ENCODE measurements at regions not wholly inside any gene's neighbourhood (a gene's known extent, or its start where the extent isn't known, plus 50 kb on each side); places are given as distances from the start of the nearest gene placed in this dataset.

- no peak for TF ChIP-seq EZH2 (IDR thresholded peaks at IDR 0.05; ENCODE audit: borderline replicate concordance, low read depth, low read length, poor library complexity, severe bottlenecking)
- TF ChIP-seq, protein P1, sequence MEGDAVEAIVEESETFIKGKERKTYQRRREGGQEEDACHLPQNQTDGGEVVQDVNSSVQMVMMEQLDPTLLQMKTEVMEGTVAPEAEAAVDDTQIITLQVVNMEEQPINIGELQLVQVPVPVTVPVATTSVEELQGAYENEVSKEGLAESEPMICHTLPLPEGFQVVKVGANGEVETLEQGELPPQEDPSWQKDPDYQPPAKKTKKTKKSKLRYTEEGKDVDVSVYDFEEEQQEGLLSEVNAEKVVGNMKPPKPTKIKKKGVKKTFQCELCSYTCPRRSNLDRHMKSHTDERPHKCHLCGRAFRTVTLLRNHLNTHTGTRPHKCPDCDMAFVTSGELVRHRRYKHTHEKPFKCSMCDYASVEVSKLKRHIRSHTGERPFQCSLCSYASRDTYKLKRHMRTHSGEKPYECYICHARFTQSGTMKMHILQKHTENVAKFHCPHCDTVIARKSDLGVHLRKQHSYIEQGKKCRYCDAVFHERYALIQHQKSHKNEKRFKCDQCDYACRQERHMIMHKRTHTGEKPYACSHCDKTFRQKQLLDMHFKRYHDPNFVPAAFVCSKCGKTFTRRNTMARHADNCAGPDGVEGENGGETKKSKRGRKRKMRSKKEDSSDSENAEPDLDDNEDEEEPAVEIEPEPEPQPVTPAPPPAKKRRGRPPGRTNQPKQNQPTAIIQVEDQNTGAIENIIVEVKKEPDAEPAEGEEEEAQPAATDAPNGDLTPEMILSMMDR (conservative IDR thresholded peaks at IDR 0.05; ENCODE audit: low read depth, low read length): no peak
- ChIA-PET CTCF (interaction anchor here (0.6 kb wide), 1 partner anchor 205 kb away, joined by 5 read pairs; no protein-coding TSS in a partner anchor), POLR2A (ENCODE audit: low non-redundant PET) (no interaction called here)
- Histone ChIP-seq H3K27ac (ENCODE audit: low read depth, low read length, poor library complexity, severe bottlenecking) (no peak overlapping the region), H3K4me3 (ENCODE audit: low read depth, low read length, poor library complexity, severe bottlenecking) (no peak overlapping the region), H3K36me3 (ENCODE audit: insufficient read depth, low read length, poor library complexity, severe bottlenecking) (no peaks in the 10 kb centered on the region), H3K9me3 (ENCODE audit: low read depth, low read length, poor library complexity, severe bottlenecking) (no peaks in the 10 kb centered on the region), H3K27me3 (replicated peaks; ENCODE audit: insufficient read depth, low read depth, low read length, poor library complexity) (no peaks in the 10 kb centered on the region), H3K4me1 (ENCODE audit: insufficient read depth, low read length, poor library complexity, severe bottlenecking) (no peaks in the 10 kb centered on the region)
- DNase-seq (ENCODE audit: low spot score): no peak
- no TSS peak for BruUV-seq (replicated peaks)
- intact Hi-C loops (cut with micrococcal nuclease; ENCODE audit: unreplicated experiment): no loop called here
Measured at GRCh38 chr3:66597308-66597863, 96.6 kb upstream of the LRIG1 start.

DNA sequence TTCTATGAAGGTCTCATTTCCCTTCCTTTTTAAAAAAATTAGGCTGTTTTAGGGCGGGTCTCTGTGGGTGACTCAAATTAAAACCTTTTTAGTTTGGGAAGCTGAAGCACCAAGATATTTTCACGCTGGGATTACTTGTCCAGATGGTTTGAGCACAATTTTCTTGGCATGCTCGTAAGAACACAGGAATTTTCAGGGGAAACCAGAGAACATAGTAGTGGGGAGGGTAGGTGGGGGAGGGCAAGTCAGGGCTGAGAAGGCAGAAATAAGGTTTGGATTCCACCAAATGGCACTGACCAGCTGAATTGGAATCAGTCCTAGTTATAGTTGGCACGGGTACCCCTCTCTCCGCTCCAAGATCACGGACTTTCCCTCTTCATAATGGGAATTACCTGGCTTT, 97.3 kb upstream of the LRIG1 start:
- Histone ChIP-seq H3K4me3 (ENCODE audit: low read depth, low read length, poor library complexity, severe bottlenecking) (no peak overlapping the region), H3K9me3 (ENCODE audit: low read depth, low read length, poor library complexity, severe bottlenecking) (no peaks in the 10 kb centered on the region), H3K4me1 (ENCODE audit: insufficient read depth, low read length, poor library complexity, severe bottlenecking) (no peaks in the 10 kb centered on the region), H3K27ac (ENCODE audit: low read depth, low read length, poor library complexity, severe bottlenecking) (no peak overlapping the region), H3K36me3 (ENCODE audit: insufficient read depth, low read length, poor library complexity, severe bottlenecking) (no peaks in the 10 kb centered on the region), H3K27me3 (replicated peaks; ENCODE audit: insufficient read depth, low read depth, low read length, poor library complexity) (no peaks in the 10 kb centered on the region)
- POLR2A ChIA-PET (ENCODE audit: low non-redundant PET): no interaction called here
- DNase-seq (ENCODE audit: low spot score): peak; percentile 6
- intact Hi-C loops (cut with micrococcal nuclease; ENCODE audit: unreplicated experiment): no loop called here
- BruUV-seq (replicated peaks): no TSS peak
- no peak for TF ChIP-seq EZH2 (IDR thresholded peaks at IDR 0.05; ENCODE audit: borderline replicate concordance, low read depth, low read length, poor library complexity, severe bottlenecking)
- TF ChIP-seq, protein P1 (conservative IDR thresholded peaks at IDR 0.05; ENCODE audit: low read depth, low read length): no peak
- CTCF ChIA-PET: no interaction called here

- Histone ChIP-seq H3K27me3 (replicated peaks; ENCODE audit: insufficient read depth, low read depth, low read length, poor library complexity) (no peaks in the 10 kb centered on the region), H3K4me3 (ENCODE audit: low read depth, low read length, poor library complexity, severe bottlenecking) (no peak overlapping the region), H3K4me1 (ENCODE audit: insufficient read depth, low read length, poor library complexity, severe bottlenecking) (no peaks in the 10 kb centered on the region), H3K9me3 (ENCODE audit: low read depth, low read length, poor library complexity, severe bottlenecking) (no peaks in the 10 kb centered on the region), H3K36me3 (ENCODE audit: insufficient read depth, low read length, poor library complexity, severe bottlenecking) (no peaks in the 10 kb centered on the region), H3K27ac (ENCODE audit: low read depth, low read length, poor library complexity, severe bottlenecking) (no peak overlapping the region)
- ChIA-PET POLR2A (ENCODE audit: low non-redundant PET) (no interaction called here), CTCF (no interaction called here)
- BruUV-seq (replicated peaks): no TSS peak
- intact Hi-C loops (cut with micrococcal nuclease; ENCODE audit: unreplicated experiment): no loop called here
- no peak for TF ChIP-seq EZH2 (IDR thresholded peaks at IDR 0.05; ENCODE audit: borderline replicate concordance, low read depth, low read length, poor library complexity, severe bottlenecking)
- TF ChIP-seq, protein P1 (conservative IDR thresholded peaks at IDR 0.05; ENCODE audit: low read depth, low read length): no peak
- DNase-seq (ENCODE audit: low spot score): no peak
Measured at GRCh38 chr3:66602237-66602636, 101.4 kb upstream of the LRIG1 start.
